ENCODE measurements at regions not wholly inside any gene's neighbourhood (a gene's known extent, or its start where the extent isn't known, plus 50 kb on each side); places are given as distances from the start of the nearest gene placed in this dataset.

DNA sequence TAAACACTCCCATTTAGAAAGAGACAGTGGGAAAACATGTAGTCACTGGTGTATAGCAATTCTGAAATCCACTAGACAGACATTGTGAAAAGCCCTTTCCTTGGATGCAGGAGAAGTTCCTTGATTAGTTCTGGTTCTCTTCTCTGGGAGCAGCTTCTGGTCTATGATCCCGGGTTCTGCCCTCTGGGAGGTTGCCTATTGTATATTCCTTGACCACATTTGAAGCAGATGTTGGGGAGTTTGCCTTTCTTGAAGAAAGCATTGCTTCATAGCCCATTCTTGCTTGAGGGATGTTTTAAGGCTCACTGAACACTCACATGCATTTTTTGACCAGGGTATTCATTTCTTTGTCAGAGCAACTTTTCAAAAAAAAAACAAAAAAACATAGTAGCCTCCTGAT lies 211.9 kb downstream of the NDFIP2 start:
- Histone ChIP-seq H3K27me3 (ENCODE audit: control insufficient read depth in 2 of 2, insufficient read depth in 1 of 2, low read length in 1 of 2) (no peaks in the 10 kb centered on the region), H3K36me3 (ENCODE audit: control insufficient read depth in 2 of 2, insufficient read depth in 2 of 2, low read length in 1 of 2) (no peaks in the 10 kb centered on the region), H3K4me1 (ENCODE audit: control insufficient read depth in 2 of 2, insufficient read depth in 2 of 2, low read length in 2 of 2) (no peaks in the 10 kb centered on the region), H3K9me3 (ENCODE audit: control insufficient read depth in 2 of 2, insufficient read depth in 1 of 2, low read length in 1 of 2) (no peaks in the 10 kb centered on the region), H3K27ac (ENCODE audit: low read depth in 1 of 2, low read length in 1 of 2) (no peak overlapping the region), H3K4me3 (ENCODE audit: low read length in 2 of 2) (no peak overlapping the region)
- no peak for DNase-seq (ENCODE audit: low read depth in 6 of 9, low spot score in 9 of 9)
- WGBS: 89% methylated on average over 1 of the region's 1 CpG

- 94% methylated on average over 3 of the region's 3 CpGs for WGBS
- Histone ChIP-seq H3K36me3 (ENCODE audit: control insufficient read depth in 2 of 2, insufficient read depth in 2 of 2, low read length in 1 of 2) (no peaks in the 10 kb centered on the region), H3K27me3 (ENCODE audit: control insufficient read depth in 2 of 2, insufficient read depth in 1 of 2, low read length in 1 of 2) (no peaks in the 10 kb centered on the region), H3K4me1 (ENCODE audit: control insufficient read depth in 2 of 2, insufficient read depth in 2 of 2, low read length in 2 of 2) (no peaks in the 10 kb centered on the region), H3K9me3 (ENCODE audit: control insufficient read depth in 2 of 2, insufficient read depth in 1 of 2, low read length in 1 of 2) (no peaks in the 10 kb centered on the region), H3K4me3 (ENCODE audit: low read length in 2 of 2) (no peak overlapping the region), H3K27ac (ENCODE audit: low read depth in 1 of 2, low read length in 1 of 2) (no peak overlapping the region)
- DNase-seq (ENCODE audit: low read depth in 6 of 9, low spot score in 9 of 9): no peak
These were observed 210.9 kb downstream of the NDFIP2 start for GRCh38 chr13:79691826-79692225.

GRCh38 chr13:79688741-79689140 lies 207.8 kb downstream of the NDFIP2 start:
- Histone ChIP-seq H3K4me1 (ENCODE audit: control insufficient read depth in 2 of 2, insufficient read depth in 2 of 2, low read length in 2 of 2) (no peaks in the 10 kb centered on the region), H3K9me3 (ENCODE audit: control insufficient read depth in 2 of 2, insufficient read depth in 1 of 2, low read length in 1 of 2) (no peaks in the 10 kb centered on the region), H3K4me3 (ENCODE audit: low read length in 2 of 2) (no peak overlapping the region), H3K27ac (ENCODE audit: low read depth in 1 of 2, low read length in 1 of 2) (no peak overlapping the region), H3K36me3 (ENCODE audit: control insufficient read depth in 2 of 2, insufficient read depth in 2 of 2, low read length in 1 of 2) (no peaks in the 10 kb centered on the region), H3K27me3 (ENCODE audit: control insufficient read depth in 2 of 2, insufficient read depth in 1 of 2, low read length in 1 of 2) (no peaks in the 10 kb centered on the region)
- DNase-seq (ENCODE audit: low read depth in 6 of 9, low spot score in 9 of 9): no peak
- 97% methylated on average over 5 of the region's 5 CpGs for WGBS

- H3K9me3 ChIP-seq (ENCODE audit: control insufficient read depth in 2 of 2, insufficient read depth in 1 of 2, low read length in 1 of 2): no peaks in the 10 kb centered on the region
- H3K4me3 ChIP-seq (ENCODE audit: low read length in 2 of 2): no peak overlapping the region
- no peaks in the 10 kb centered on the region for H3K4me1 ChIP-seq (ENCODE audit: control insufficient read depth in 2 of 2, insufficient read depth in 2 of 2, low read length in 2 of 2)
- no peak overlapping the region for H3K27ac ChIP-seq (ENCODE audit: low read depth in 1 of 2, low read length in 1 of 2)
- H3K36me3 ChIP-seq (ENCODE audit: control insufficient read depth in 2 of 2, insufficient read depth in 2 of 2, low read length in 1 of 2): no peaks in the 10 kb centered on the region
- H3K27me3 ChIP-seq (ENCODE audit: control insufficient read depth in 2 of 2, insufficient read depth in 1 of 2, low read length in 1 of 2): no peaks in the 10 kb centered on the region
- no peak for DNase-seq (ENCODE audit: low read depth in 6 of 9, low spot score in 9 of 9)
- 98% methylated on average over 6 of the region's 6 CpGs for WGBS
These were observed 205.5 kb downstream of the NDFIP2 start for GRCh38 chr13:79686441-79686840.

DNA sequence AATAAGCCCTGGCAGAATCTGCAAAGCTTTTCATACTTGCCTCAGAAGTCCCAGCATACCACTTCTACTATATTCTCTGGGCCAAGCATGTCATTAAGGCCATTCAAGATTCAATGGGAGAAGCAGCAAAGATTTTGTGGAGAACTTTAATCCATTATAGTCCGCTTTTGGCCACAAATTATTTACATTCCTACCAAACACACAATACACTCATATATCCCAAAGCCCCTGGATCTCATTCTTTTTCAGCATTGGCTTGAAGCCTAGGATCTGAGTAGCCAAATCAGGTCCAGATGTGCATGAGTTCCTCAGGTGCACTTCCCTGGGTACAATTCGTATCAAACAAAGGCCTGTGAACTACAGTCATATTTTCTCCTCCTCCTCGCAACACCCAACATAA lies 203.4 kb downstream of the NDFIP2 start:
- Histone ChIP-seq H3K9me3 (ENCODE audit: control insufficient read depth in 2 of 2, insufficient read depth in 1 of 2, low read length in 1 of 2) (no peaks in the 10 kb centered on the region), H3K4me1 (ENCODE audit: control insufficient read depth in 2 of 2, insufficient read depth in 2 of 2, low read length in 2 of 2) (no peaks in the 10 kb centered on the region), H3K36me3 (ENCODE audit: control insufficient read depth in 2 of 2, insufficient read depth in 2 of 2, low read length in 1 of 2) (no peaks in the 10 kb centered on the region), H3K4me3 (ENCODE audit: low read length in 2 of 2) (no peak overlapping the region), H3K27ac (ENCODE audit: low read depth in 1 of 2, low read length in 1 of 2) (no peak overlapping the region), H3K27me3 (ENCODE audit: control insufficient read depth in 2 of 2, insufficient read depth in 1 of 2, low read length in 1 of 2) (no peaks in the 10 kb centered on the region)
- 97% methylated on average over 3 of the region's 3 CpGs for WGBS
- DNase-seq (ENCODE audit: low read depth in 6 of 9, low spot score in 9 of 9): no peak

DNA sequence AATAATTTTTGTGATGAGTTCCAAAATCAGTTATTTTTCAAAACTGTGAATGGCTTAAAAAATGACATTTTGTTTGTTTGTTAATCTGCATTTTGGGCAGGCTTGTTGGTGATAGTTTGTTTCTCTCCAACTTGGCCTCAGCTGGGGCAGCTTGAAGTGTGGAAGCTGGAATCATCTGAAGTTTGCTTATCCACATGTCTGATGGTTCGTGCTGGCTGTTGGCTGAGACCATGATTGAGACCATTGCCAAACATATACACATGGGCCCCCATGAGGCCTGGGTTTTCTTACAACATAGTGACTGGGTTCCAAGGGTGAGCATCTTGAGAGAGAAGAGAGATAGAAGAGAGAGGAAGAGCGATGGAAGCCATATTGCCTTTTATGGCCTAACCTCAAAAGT lies 201.2 kb downstream of the NDFIP2 start:
- DNase-seq (ENCODE audit: low read depth in 6 of 9, low spot score in 9 of 9): no peak
- WGBS: 97% methylated on average over 2 of the region's 2 CpGs
- no peak overlapping the region for H3K27ac ChIP-seq (ENCODE audit: low read depth in 1 of 2, low read length in 1 of 2)

GRCh38 chr13:79681069-79681468 lies 200.1 kb downstream of the NDFIP2 start:
- Histone ChIP-seq H3K36me3 (ENCODE audit: control insufficient read depth in 2 of 2, insufficient read depth in 2 of 2, low read length in 1 of 2) (no peaks in the 10 kb centered on the region), H3K9me3 (ENCODE audit: control insufficient read depth in 2 of 2, insufficient read depth in 1 of 2, low read length in 1 of 2) (no peaks in the 10 kb centered on the region), H3K27ac (ENCODE audit: low read depth in 1 of 2, low read length in 1 of 2) (no peak overlapping the region), H3K27me3 (ENCODE audit: control insufficient read depth in 2 of 2, insufficient read depth in 1 of 2, low read length in 1 of 2) (no peaks in the 10 kb centered on the region), H3K4me1 (ENCODE audit: control insufficient read depth in 2 of 2, insufficient read depth in 2 of 2, low read length in 2 of 2) (no peaks in the 10 kb centered on the region), H3K4me3 (ENCODE audit: low read length in 2 of 2) (no peak overlapping the region)
- DNase-seq (ENCODE audit: low read depth in 6 of 9, low spot score in 9 of 9): no peak
- WGBS: 98% methylated on average over 1 of the region's 1 CpG

More for the DNA sequence above, 201.2 kb downstream of the NDFIP2 start:
- H3K36me3 ChIP-seq (ENCODE audit: control insufficient read depth in 2 of 2, insufficient read depth in 2 of 2, low read length in 1 of 2): no peaks in the 10 kb centered on the region
- H3K4me1 ChIP-seq (ENCODE audit: control insufficient read depth in 2 of 2, insufficient read depth in 2 of 2, low read length in 2 of 2): no peaks in the 10 kb centered on the region
- H3K27me3 ChIP-seq (ENCODE audit: control insufficient read depth in 2 of 2, insufficient read depth in 1 of 2, low read length in 1 of 2): no peaks in the 10 kb centered on the region
- H3K4me3 ChIP-seq (ENCODE audit: low read length in 2 of 2): no peak overlapping the region
- no peaks in the 10 kb centered on the region for H3K9me3 ChIP-seq (ENCODE audit: control insufficient read depth in 2 of 2, insufficient read depth in 1 of 2, low read length in 1 of 2)

GRCh38 chr13:79680485-79680884 lies 199.5 kb downstream of the NDFIP2 start:
- Histone ChIP-seq H3K27ac (ENCODE audit: low read depth in 1 of 2, low read length in 1 of 2) (no peak overlapping the region), H3K27me3 (ENCODE audit: control insufficient read depth in 2 of 2, insufficient read depth in 1 of 2, low read length in 1 of 2) (no peaks in the 10 kb centered on the region), H3K4me1 (ENCODE audit: control insufficient read depth in 2 of 2, insufficient read depth in 2 of 2, low read length in 2 of 2) (no peaks in the 10 kb centered on the region), H3K36me3 (ENCODE audit: control insufficient read depth in 2 of 2, insufficient read depth in 2 of 2, low read length in 1 of 2) (no peaks in the 10 kb centered on the region), H3K4me3 (ENCODE audit: low read length in 2 of 2) (no peak overlapping the region), H3K9me3 (ENCODE audit: control insufficient read depth in 2 of 2, insufficient read depth in 1 of 2, low read length in 1 of 2) (no peaks in the 10 kb centered on the region)
- no peak for DNase-seq (ENCODE audit: low read depth in 6 of 9, low spot score in 9 of 9)

DNA sequence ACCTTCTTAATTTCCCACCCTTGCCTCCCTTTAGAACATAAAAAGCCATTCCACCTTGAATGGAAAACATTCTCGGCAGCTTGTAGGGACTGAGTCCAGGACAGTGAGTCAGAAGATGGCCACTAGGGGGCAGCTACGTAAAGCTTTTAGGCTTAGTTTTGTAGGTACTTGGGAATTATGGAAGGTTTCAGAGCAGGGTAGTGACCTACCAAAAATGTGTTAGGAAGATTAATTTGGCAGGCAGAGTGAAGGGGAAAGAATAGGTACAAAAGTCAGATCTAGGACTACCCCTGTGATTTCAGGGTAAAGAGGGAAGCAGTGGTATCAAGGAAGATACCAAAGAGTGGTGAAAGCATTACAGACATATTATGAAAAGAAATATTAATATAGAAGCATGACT lies 198.4 kb downstream of the NDFIP2 start:
- 11% methylated on average over 2 of the region's 2 CpGs for WGBS

DNA sequence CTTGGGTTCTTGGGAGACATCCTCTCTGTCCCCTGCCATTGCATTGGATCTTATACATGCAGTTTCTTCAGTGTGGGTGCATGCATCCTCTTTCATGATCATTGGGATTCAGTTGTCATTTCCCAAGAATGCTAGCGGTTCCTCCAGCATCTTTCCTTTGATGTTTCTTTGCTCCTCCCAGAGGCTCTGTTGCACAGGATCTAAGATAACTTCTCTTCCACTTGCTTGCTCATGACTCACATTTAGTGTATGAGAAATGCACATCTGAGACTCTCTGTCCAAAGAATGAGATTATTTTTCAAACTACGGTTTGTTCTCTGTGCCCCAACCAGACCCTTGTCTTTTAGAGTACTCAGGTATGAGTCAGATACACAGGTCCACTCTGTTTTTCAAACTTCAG lies 197.1 kb downstream of the NDFIP2 start:
- no peak overlapping the region for H3K4me3 ChIP-seq (ENCODE audit: low read length in 2 of 2)
- no peak for DNase-seq (ENCODE audit: low read depth in 6 of 9, low spot score in 9 of 9)
- H3K27ac ChIP-seq (ENCODE audit: low read depth in 1 of 2, low read length in 1 of 2): no peak overlapping the region
- H3K4me1 ChIP-seq (ENCODE audit: control insufficient read depth in 2 of 2, insufficient read depth in 2 of 2, low read length in 2 of 2): no peaks in the 10 kb centered on the region
- no peaks in the 10 kb centered on the region for H3K27me3 ChIP-seq (ENCODE audit: control insufficient read depth in 2 of 2, insufficient read depth in 1 of 2, low read length in 1 of 2)
- no peaks in the 10 kb centered on the region for H3K36me3 ChIP-seq (ENCODE audit: control insufficient read depth in 2 of 2, insufficient read depth in 2 of 2, low read length in 1 of 2)
- no peaks in the 10 kb centered on the region for H3K9me3 ChIP-seq (ENCODE audit: control insufficient read depth in 2 of 2, insufficient read depth in 1 of 2, low read length in 1 of 2)
- WGBS: 97% methylated on average over 2 of the region's 2 CpGs

More for the DNA sequence above, 198.4 kb downstream of the NDFIP2 start:
- Histone ChIP-seq H3K36me3 (ENCODE audit: control insufficient read depth in 2 of 2, insufficient read depth in 2 of 2, low read length in 1 of 2) (no peaks in the 10 kb centered on the region), H3K4me3 (ENCODE audit: low read length in 2 of 2) (no peak overlapping the region), H3K9me3 (ENCODE audit: control insufficient read depth in 2 of 2, insufficient read depth in 1 of 2, low read length in 1 of 2) (no peaks in the 10 kb centered on the region), H3K27me3 (ENCODE audit: control insufficient read depth in 2 of 2, insufficient read depth in 1 of 2, low read length in 1 of 2) (no peaks in the 10 kb centered on the region), H3K4me1 (ENCODE audit: control insufficient read depth in 2 of 2, insufficient read depth in 2 of 2, low read length in 2 of 2) (no peaks in the 10 kb centered on the region), H3K27ac (ENCODE audit: low read depth in 1 of 2, low read length in 1 of 2) (no peak overlapping the region)
- peak in 8 of 9 donors; percentile 34 to 74 (median 52) for DNase-seq (ENCODE audit: low read depth in 6 of 9, low spot score in 9 of 9)

Measured in thymus (tissue), 11 donors.